Keratinocyte (primary cell): ENCODE measurements at regions not wholly inside any gene's neighbourhood (a gene's known extent, or its start where the extent isn't known, plus 50 kb on each side); places are given as distances from the start of the nearest gene placed in this dataset.

Source experiments
- CTCF ChIP-seq, 3 experiments: IDR thresholded peaks in 1 of 3; conservative IDR thresholded peaks in 1 of 3; optimal IDR thresholded peaks in 1 of 3; 2 replicates in 2 of 3; 3 replicates in 1 of 3; pipeline versions ENCODE3 to v1.5.1; 2011; ENCODE audit warnings: low read length in 3 of 3, mild to moderate bottlenecking in 3 of 3, moderate library complexity in 2 of 3, control low read depth in 1 of 3, inconsistent platforms in 1 of 3; ENCODE audit not compliant: insufficient read depth in 2 of 3; ENCODE audit errors: extremely low read depth in 1 of 3
- EZH2 ChIP-seq: IDR thresholded peaks from one replicate; pipeline ENCODE4 v1.6.1; 2012; ENCODE audit warnings: inconsistent platforms, mild to moderate bottlenecking, low read length, moderate library complexity

DNA sequence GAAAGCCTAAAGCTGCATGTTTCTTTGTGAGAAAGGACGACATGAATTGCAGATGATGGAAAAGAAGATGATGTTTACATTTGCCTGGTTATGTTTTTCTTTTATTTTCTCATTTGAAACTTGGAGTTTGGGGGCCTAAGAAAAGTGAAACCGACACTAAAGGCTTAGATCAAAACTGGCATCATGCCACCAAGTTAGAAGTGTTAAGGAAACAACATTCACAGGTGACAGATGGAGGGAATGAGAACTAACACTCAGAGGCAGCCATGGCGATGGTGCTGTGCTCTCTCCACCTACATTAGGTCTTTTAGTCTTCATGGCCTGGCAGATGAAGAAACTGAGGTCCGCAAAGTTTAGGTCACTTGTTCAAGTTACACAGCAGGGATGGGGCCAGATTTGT, 923.6 kb downstream of the TUSC7 start:
- TF ChIP-seq CTCF (optimal IDR thresholded peaks at IDR 0.05 in 1 of 3, IDR thresholded peaks at IDR 0.05 in 1 of 3, conservative IDR thresholded peaks at IDR 0.05 in 1 of 3; ENCODE audit: extremely low read depth in 1 of 3, insufficient read depth in 2 of 3, low read length in 3 of 3): no peak
- no peak for TF ChIP-seq EZH2
